ENCODE measurements at regions not wholly inside any gene's neighbourhood (a gene's known extent, or its start where the extent isn't known, plus 50 kb on each side); places are given as distances from the start of the nearest gene placed in this dataset.

DNA sequence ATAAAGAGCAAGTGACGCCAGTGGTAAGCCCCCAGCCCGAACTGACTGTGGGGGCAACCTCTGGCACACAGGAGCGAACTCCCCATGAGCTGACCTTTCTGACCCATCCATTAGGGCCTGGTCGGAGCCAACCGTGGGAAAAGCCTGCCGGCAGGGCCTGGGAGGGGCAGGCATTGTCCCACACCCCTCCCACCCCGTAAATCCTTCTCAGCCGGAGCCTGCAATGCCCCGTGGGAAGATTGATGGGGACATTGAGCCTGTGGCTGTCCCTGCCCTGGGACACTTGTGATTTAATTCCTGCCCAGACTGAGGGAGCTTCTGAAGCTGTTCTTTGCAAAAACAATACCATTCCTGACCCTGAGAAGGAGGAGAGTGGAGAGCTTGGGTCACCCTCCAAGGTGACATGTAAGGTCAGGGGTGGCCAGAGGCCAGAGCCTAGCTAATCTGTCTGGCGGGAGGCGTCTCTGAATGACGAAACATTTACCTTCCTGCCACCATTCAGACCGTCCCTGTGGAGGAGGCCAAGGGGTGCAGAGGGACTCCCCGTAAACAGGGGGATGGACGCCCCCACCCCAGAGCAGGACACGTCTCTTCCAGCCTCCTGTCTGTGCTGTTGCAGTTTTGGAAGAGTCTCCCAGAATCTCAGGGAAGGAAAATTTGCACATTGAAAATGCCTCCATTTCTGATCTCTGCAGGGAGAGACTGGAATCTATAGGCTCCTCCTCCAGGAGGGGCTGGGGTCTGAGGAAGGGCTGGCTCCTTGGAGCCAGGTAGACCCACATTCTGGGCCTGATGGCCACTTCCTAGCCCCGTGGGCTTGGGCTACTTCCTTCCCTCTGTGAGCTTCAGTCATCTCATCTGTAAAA lies 51.2 kb upstream of the HS6ST1 start:
- TF ChIP-seq, protein P1, sequence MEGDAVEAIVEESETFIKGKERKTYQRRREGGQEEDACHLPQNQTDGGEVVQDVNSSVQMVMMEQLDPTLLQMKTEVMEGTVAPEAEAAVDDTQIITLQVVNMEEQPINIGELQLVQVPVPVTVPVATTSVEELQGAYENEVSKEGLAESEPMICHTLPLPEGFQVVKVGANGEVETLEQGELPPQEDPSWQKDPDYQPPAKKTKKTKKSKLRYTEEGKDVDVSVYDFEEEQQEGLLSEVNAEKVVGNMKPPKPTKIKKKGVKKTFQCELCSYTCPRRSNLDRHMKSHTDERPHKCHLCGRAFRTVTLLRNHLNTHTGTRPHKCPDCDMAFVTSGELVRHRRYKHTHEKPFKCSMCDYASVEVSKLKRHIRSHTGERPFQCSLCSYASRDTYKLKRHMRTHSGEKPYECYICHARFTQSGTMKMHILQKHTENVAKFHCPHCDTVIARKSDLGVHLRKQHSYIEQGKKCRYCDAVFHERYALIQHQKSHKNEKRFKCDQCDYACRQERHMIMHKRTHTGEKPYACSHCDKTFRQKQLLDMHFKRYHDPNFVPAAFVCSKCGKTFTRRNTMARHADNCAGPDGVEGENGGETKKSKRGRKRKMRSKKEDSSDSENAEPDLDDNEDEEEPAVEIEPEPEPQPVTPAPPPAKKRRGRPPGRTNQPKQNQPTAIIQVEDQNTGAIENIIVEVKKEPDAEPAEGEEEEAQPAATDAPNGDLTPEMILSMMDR (IDR thresholded peaks at IDR 0.05; ENCODE audit: extremely low read depth in 1 of 2, insufficient read depth in 1 of 2, low read depth in 1 of 2, low read length in 2 of 2), result no peak
- TF ChIP-seq GATA2 (IDR thresholded peaks at IDR 0.05; ENCODE audit: insufficient read depth, insufficient read length, low read depth, low read length) (no peak), EZH2 (IDR thresholded peaks at IDR 0.05; ENCODE audit: borderline replicate concordance, low read depth, low read length, severe bottlenecking) (no peak), POLR2A (IDR thresholded peaks at IDR 0.05; ENCODE audit: low read depth, low read length) (no peak), JUN (IDR thresholded peaks at IDR 0.05; ENCODE audit: borderline replicate concordance, insufficient read depth, insufficient read length, low read depth) (no peak), POLR2AphosphoS5 (IDR thresholded peaks at IDR 0.05; ENCODE audit: insufficient read depth, low read depth, low read length) (no peak), MYC (IDR thresholded peaks at IDR 0.05; ENCODE audit: low read depth, low read length) (no peak)
- TF ChIP-seq, protein P2, sequence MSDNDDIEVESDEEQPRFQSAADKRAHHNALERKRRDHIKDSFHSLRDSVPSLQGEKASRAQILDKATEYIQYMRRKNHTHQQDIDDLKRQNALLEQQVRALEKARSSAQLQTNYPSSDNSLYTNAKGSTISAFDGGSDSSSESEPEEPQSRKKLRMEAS (IDR thresholded peaks at IDR 0.05; ENCODE audit: insufficient read depth, insufficient read length), result no peak
